HG03457 (cell line): ENCODE measurements at regions not wholly inside any gene's neighbourhood (a gene's known extent, or its start where the extent isn't known, plus 50 kb on each side); places are given as distances from the start of the nearest gene placed in this dataset.
"Not testable (repeated sequence)": the region's sequence is repeated elsewhere in the genome, so short reads cannot be mapped to it uniquely, and the experiment has no call there.

Experiments
- ATAC-seq: cut with Tn5 transposase; IDR thresholded peaks from one replicate; pipeline ENCODE4 v1.9.1; 2021; ENCODE audit warnings: moderate number of reproducible peaks; ENCODE audit not compliant: unreplicated experiment

- no peak for ATAC-seq
These were observed 129.8 kb downstream of the SEC23A start for GRCh38 chr14:38973083-38973700.

- no peak for ATAC-seq
These were observed 130.5 kb downstream of the SEC23A start for GRCh38 chr14:38972511-38972910.

- no peak for ATAC-seq
These were observed 131.6 kb downstream of the SEC23A start for GRCh38 chr14:38971258-38971921.

- no peak for ATAC-seq
These were observed 138.4 kb downstream of the SEC23A start for GRCh38 chr14:38964630-38965029.

GRCh38 chr14:38960946-38961531 lies 142.0 kb downstream of the SEC23A start:
- ATAC-seq, result no peak

GRCh38 chr14:38959021-38959420 lies 144.0 kb downstream of the SEC23A start:
- no peak for ATAC-seq

GRCh38 chr14:38958589-38958988 lies 144.4 kb downstream of the SEC23A start:
- ATAC-seq, result no peak

GRCh38 chr14:38951451-38951850 lies 151.6 kb downstream of the SEC23A start:
- ATAC-seq, result no peak

GRCh38 chr14:38950676-38951075 lies 152.4 kb downstream of the SEC23A start:
- no peak for ATAC-seq

- ATAC-seq, result no peak
These were observed 154.5 kb downstream of the SEC23A start for GRCh38 chr14:38948576-38948975.

GRCh38 chr14:38948171-38948570 lies 154.9 kb downstream of the SEC23A start:
- ATAC-seq, result no peak

- ATAC-seq, result no peak
These were observed 155.7 kb downstream of the SEC23A start for GRCh38 chr14:38947343-38947742.

- no peak for ATAC-seq
These were observed 158.3 kb downstream of the SEC23A start for GRCh38 chr14:38944691-38945090.

GRCh38 chr14:38941488-38941887 lies 161.5 kb downstream of the SEC23A start:
- ATAC-seq, result no peak

- ATAC-seq, result not testable (repeated sequence)
These were observed 170.4 kb downstream of the SEC23A start for GRCh38 chr14:38932653-38933000.

- no peak for ATAC-seq
These were observed 170.9 kb downstream of the SEC23A start for GRCh38 chr14:38931969-38932652.

- no peak for ATAC-seq
These were observed 172.1 kb downstream of the SEC23A start for GRCh38 chr14:38930898-38931297.

GRCh38 chr14:38930022-38930421 lies 173.0 kb downstream of the SEC23A start:
- no peak for ATAC-seq

GRCh38 chr14:38929416-38929815 lies 173.6 kb downstream of the SEC23A start:
- ATAC-seq, result no peak

GRCh38 chr14:38921893-38922292 lies 181.1 kb downstream of the SEC23A start:
- not testable (repeated sequence) for ATAC-seq

- ATAC-seq, result no peak
These were observed 187.9 kb downstream of the SEC23A start for GRCh38 chr14:38915125-38915524.

GRCh38 chr14:38910092-38910491 lies 192.9 kb downstream of the SEC23A start:
- no peak for ATAC-seq
